ENCODE measurements at regions not wholly inside any gene's neighbourhood (a gene's known extent, or its start where the extent isn't known, plus 50 kb on each side); places are given as distances from the start of the nearest gene placed in this dataset.
"Not testable (repeated sequence)": the region's sequence is repeated elsewhere in the genome, so short reads cannot be mapped to it uniquely, and the experiment has no call there.

DNA sequence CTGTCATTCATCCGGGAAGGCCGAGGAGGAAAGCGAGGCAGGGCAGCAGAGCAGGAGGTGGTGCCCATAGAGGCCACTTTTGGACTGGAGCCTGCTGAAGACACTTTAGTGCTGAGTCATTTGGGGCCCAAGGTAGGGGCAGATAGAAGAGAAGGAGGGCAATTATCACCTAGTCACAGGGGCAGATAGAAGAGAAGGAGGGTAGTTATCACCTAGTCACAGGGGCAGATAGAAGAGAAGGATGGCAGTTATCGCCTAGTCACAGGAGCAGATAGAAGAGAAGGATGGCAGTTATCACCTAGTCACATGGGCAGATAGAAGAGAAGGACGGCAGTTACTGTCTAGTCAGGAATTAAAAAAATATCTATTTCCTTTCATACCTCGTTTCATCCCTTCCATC is 1372.6 kb downstream of the FOXD4L5 start:
- not testable (repeated sequence) for DNase-seq (ENCODE audit: low read depth in 2 of 2)

DNA sequence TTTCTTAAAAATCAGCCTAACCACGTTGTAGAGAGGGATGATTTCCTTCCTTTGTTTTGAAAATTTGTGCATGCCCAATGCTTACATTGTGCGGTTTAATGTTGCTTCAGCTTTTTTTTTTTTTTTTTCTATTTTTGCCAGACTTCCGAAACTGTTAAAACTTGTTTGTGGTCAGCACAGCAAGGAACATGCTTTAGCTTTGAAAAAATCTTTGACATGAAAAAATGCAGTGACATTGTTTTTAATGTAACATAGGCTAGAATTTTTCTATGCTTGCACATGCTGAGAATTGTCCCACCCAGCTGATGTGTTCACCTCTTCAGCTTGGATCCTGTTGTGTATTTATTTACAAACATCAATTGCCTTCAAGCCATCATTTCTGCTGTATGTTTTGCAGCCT is 1375.9 kb downstream of the FOXD4L5 start:
- DNase-seq (ENCODE audit: low read depth in 2 of 2) = not testable (repeated sequence)

GRCh38 chr9:63899637-63900190 is 1385.3 kb downstream of the FOXD4L5 start:
- DNase-seq (ENCODE audit: low read depth in 2 of 2) = not testable (repeated sequence)

DNA sequence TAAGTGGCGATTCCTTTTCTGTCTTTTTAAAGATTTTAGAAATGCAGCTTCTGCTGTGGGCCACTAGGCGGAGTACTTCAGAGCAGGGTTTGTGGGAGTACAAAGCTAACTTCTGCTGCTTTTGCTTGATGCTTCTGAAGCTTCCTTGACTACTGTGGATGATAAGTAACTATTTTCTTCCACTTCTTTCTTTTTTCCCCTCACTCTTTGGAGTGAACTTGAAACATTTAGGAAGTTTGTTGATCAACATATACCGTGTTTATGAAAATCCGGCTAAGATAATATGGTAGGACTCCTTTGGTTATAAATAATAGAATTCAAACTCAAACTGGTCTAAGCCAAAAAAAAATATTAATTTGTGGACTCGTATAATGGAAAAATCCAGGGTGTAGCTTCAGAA is 1403.6 kb downstream of the FOXD4L5 start:
- DNase-seq (ENCODE audit: low read depth in 2 of 2) = not testable (repeated sequence)

GRCh38 chr9:63876380-63876779 is 1408.6 kb downstream of the FOXD4L5 start:
- not testable (repeated sequence) for DNase-seq (ENCODE audit: low read depth in 2 of 2)

- peak in 1 of 2 donors; percentile 4 for DNase-seq (ENCODE audit: low read depth in 2 of 2)
Measured at GRCh38 chr9:63859475-63860215, 1425.4 kb downstream of the FOXD4L5 start.

GRCh38 chr9:63859090-63859474 is 1425.9 kb downstream of the FOXD4L5 start:
- not testable (repeated sequence) for DNase-seq (ENCODE audit: low read depth in 2 of 2)

DNA sequence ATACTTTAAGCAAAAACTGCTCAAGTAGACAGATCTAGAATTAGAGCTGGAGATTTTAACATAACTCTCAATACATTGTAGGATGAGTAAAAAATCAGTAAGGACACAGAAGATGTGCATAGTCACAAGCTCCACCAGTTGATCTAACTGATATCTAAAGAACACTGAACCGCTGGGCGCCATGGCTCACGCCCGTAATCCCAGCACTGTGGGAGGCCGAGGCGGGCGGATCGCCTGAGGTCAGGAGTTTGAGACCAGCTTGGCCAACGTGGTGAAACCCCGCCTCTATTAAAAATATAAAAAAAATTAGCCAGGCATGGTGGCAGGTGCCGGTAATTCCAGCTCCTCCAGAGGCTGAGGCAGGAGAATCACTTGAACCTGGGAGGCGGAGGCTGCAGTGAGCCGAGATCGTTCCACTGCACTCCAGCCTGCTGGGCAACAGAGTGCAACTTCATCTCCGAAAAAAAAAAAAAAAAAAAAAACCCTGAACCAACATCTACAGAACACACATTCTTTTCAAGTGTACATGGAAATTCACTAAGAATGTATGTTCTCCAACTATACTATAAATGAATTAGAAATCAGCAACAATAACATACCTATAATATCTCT is 1431.8 kb downstream of the FOXD4L5 start:
- not testable (repeated sequence) for DNase-seq (ENCODE audit: low read depth in 2 of 2)

DNA sequence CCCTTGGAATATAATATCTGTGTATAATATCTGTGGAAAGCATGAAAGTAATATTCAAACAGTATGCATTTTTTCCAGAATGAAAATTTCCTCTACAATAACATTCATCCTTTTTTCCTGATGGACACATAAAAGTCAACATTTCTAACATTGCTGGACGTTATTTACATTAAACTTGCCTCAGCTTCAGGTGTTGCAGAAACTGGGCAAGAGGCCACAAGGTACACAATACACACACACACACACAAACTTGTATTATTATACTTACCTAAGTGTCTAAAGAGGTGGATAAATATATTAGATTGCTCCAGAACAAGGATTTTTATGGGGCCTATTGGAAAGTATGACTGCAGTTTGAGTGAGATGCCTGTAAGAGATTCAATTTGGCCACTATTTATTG is 1460.2 kb downstream of the FOXD4L5 start:
- not testable (repeated sequence) for DNase-seq (ENCODE audit: low read depth in 2 of 2)

DNA sequence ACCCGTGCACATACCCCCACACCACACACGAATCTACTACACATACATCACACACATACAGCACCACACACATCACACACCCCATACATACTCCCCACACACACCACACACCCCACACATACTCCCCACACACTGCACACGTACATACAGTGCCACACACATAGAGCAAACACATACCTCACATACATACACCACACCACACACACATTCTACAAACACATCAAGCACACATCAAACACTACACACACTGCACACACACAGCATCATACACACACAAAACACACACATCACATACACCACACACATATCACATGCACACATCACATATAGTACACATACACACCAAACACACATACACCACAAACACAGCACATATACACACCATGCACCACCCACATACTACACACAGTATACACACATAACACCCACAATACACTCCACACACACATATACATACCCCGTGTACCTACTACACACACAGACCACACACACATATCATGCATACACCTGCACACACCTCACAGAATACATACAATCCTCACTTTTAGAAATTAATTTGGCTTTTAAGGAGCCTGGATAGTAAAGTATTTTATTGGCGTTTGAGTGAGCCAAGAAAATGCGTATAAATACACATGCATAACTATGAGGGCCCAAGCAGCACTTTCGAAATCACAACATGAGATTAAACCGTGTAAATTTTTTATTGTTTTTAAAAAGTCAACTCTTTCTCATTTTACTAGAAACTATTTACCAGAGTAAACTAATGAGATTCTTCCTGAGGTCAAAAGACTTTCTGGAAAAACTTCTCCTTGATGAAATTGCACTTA is 1461.4 kb downstream of the FOXD4L5 start:
- DNase-seq (ENCODE audit: low read depth in 2 of 2) = not testable (repeated sequence)

GRCh38 chr9:63822615-63823374 is 1462.2 kb downstream of the FOXD4L5 start:
- DNase-seq (ENCODE audit: low read depth in 2 of 2) = not testable (repeated sequence)

GRCh38 chr9:63821293-63821692 is 1463.7 kb downstream of the FOXD4L5 start:
- DNase-seq (ENCODE audit: low read depth in 2 of 2) = not testable (repeated sequence)

- DNase-seq (ENCODE audit: low read depth in 2 of 2) = not testable (repeated sequence)
Measured at GRCh38 chr9:63820882-63821281, 1464.1 kb downstream of the FOXD4L5 start.

DNA sequence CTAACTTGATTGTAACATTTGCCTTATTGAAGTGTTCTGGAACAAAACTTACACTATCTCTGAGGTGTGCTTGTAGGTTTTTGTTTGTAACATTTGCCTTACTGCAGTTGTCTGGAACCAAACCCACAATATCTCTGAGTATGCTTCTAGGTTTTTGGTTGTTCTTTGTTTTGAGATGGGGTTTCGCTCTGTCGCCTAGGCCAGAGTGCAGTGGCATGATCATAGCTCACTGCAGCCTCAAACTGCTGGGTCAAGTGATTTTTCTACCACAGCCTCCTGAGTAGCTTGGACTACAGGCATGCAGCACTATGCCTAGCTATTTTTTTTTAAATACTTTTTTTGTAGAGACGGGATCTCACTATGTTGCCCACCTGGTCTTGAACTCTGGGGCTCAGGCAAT is 1464.6 kb downstream of the FOXD4L5 start:
- DNase-seq (ENCODE audit: low read depth in 2 of 2) = not testable (repeated sequence)

DNA sequence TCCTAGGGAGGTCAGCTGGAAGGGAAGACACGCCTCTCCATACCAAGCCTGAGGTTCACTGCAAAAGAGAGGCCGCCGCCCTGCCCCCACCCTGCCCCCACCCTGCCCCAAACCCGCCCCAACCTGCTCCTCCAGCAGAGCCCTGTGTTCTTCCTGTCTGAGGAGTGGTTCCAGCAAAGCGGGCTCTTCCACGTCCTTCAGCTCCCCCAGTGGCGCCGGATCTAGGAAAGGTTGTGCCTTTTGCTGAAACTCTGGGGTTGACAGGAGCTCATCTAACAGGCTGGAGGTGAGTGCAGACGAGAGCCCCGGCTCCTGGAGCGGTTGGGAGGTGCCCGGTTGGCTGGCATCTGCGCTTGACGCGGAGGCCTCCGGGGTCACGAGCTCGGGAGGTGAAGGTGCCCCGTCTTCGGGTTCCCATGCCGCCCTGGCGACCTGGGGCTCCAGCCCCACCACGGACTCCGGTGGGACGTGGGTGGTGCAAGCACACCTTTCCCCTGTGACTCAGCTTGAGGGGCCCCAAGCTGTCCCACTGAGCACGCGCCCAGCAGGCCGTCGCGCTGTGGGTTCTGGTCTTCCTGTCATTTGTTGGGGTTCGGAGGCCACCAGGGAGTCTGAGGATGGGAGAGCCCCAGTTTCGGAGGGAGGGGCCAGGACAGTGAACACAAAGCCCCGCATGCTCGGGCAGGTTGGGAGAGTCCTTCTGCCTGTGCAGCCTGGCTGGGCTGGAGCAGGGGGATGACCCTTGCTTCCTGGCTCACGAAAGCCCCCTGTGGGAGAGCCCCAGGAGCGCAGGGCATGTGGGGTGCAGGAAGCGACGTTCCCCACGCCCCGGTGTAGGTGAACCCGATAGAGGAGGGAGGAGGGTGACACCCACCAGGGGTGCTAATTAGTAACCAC is 1467.1 kb downstream of the FOXD4L5 start:
- peak; percentile 49 to 59 for DNase-seq (ENCODE audit: low read depth in 2 of 2)

GRCh38 chr9:63816751-63817621 is 1468.0 kb downstream of the FOXD4L5 start:
- peak; percentile 61 to 66 for DNase-seq (ENCODE audit: low read depth in 2 of 2)

- not testable (repeated sequence) for DNase-seq (ENCODE audit: low read depth in 2 of 2)
Measured at GRCh38 chr9:63814970-63815669, 1469.9 kb downstream of the FOXD4L5 start.

GRCh38 chr9:63813391-63814021 is 1471.5 kb downstream of the FOXD4L5 start:
- not testable (repeated sequence) for DNase-seq (ENCODE audit: low read depth in 2 of 2)

Data from stimulated activated CD8-positive, alpha-beta memory T cell treated with anti-CD3 and anti-CD28 coated beads, Interleukin-2, amount 100 ng/mL, for 48 hours (primary cell).